HCT116 (cell line): ENCODE measurements at regions not wholly inside any gene's neighbourhood (a gene's known extent, or its start where the extent isn't known, plus 50 kb on each side); places are given as distances from the start of the nearest gene placed in this dataset.

ENCODE experiments used
- ATAC-seq: fragments of 200-7000 bp; cut with Tn5 transposase; 2 replicates; pipeline ENCODE4 v1.9.1; 2020; ENCODE audit warnings: mild to moderate bottlenecking, moderate library complexity
- BruUV-seq: library from RNA; stranded (reverse); fragments of 400-500 nt; replicated peaks from 2 replicates; lab custom pipeline; 2021; lab: Mats Ljungman, UMichigan
- CTCF ChIA-PET: fragments of 300-600 bp; sonication (Branson Sonifier 250); formaldehyde crosslinking; loops from one replicate; lab custom pipeline; 2021; ENCODE audit warnings: antibody characterized with exemption; lab: Charles Lee
- POLR2A ChIA-PET: fragments of 300-600, 350-600 bp; sonication (Branson Sonifier 250); formaldehyde crosslinking; loops from one replicate; lab custom pipeline; 2021; ENCODE audit warnings: antibody characterized with exemption; lab: Charles Lee
- RAD21 ChIA-PET, 2 experiments: fragments of 300-600 bp; sonication (Branson Sonifier 250); formaldehyde crosslinking; loops; one replicate each; lab custom pipeline; 2023; ENCODE audit warnings: low total read pairs in 2 of 2; ENCODE audit not compliant: uncharacterized antibody in 2 of 2, unreplicated experiment in 2 of 2, low non-redundant PET in 1 of 2; lab: Charles Lee
- DNase-seq: peaks from one replicate; pipeline ENCODE4 v3.0.0-alpha.2; 2010; ENCODE audit warnings: low read depth, low spot score
- H2AFZ ChIP-seq: fragments of 200-600 bp; shearing (Covaris generic), sonication (generic); 2 replicates; pipeline ENCODE4 v1.6.1; 2017; ENCODE audit warnings: low read depth, mixed run types, mixed read lengths, antibody characterized with exemption, low read length; ENCODE audit not compliant: poor library complexity, severe bottlenecking
- H3K27ac ChIP-seq: 2 replicates; pipeline ENCODE4 v1.5.1; 2012; ENCODE audit warnings: low read depth, low read length
- H3K27me3 ChIP-seq: fragments of 200-600 bp; sonication (generic); 2 replicates; pipeline ENCODE4 v1.6.1; 2016; ENCODE audit warnings: mixed run types, low read length, mixed read lengths; ENCODE audit not compliant: insufficient read depth
- H3K36me3 ChIP-seq, 2 experiments: fragments of 200-500 bp in 1 of 2; fragments of 200-600 bp in 1 of 2; sonication (Bioruptor generic) in 1 of 2; sonication (generic) in 1 of 2; 2 replicates each; pipeline versions ENCODE4 v1.5.1 to v1.6.1; 2014 to 2016; ENCODE audit warnings: low read length in 2 of 2, inconsistent platforms in 1 of 2, mixed read lengths in 1 of 2, mixed run types in 1 of 2; ENCODE audit not compliant: insufficient read depth in 2 of 2, control insufficient read depth in 1 of 2
- H3K4me1 ChIP-seq, 2 experiments: fragments of 200-600 bp in 1 of 2; sonication (generic) in 1 of 2; 2 replicates each; pipeline versions ENCODE4 v1.5.1 to v1.6.1; 2012 to 2017; ENCODE audit warnings: low read length in 2 of 2, inconsistent platforms in 1 of 2, mild to moderate bottlenecking in 1 of 2, mixed read lengths in 1 of 2, mixed run types in 1 of 2, moderate library complexity in 1 of 2; ENCODE audit not compliant: insufficient read depth in 2 of 2, control insufficient read depth in 1 of 2
- H3K4me2 ChIP-seq: fragments of 200-600 bp; sonication (generic); 2 replicates; pipeline ENCODE4 v1.6.1; 2017; ENCODE audit warnings: mixed run types, low read length, mixed read lengths
- H3K4me3 ChIP-seq, 2 experiments: fragments of 200-600 bp in 1 of 2; sonication (generic) in 1 of 2; replicated peaks in 1 of 2; 2 replicates each; pipeline ENCODE4 v1.5.1; 2011 to 2016; ENCODE audit warnings: low read length in 2 of 2, control low read depth in 1 of 2, low read depth in 1 of 2, mild to moderate bottlenecking in 1 of 2, mixed read lengths in 1 of 2, mixed run types in 1 of 2
- H3K79me2 ChIP-seq: fragments of 200-600 bp; sonication (generic); 2 replicates; pipeline ENCODE4 v1.6.1; 2017; ENCODE audit warnings: mild to moderate bottlenecking, mixed run types, low read length, moderate library complexity, mixed read lengths; ENCODE audit not compliant: insufficient read depth
- H3K9ac ChIP-seq: fragments of 200-600 bp; sonication (generic); 2 replicates; pipeline ENCODE4 v1.6.1; 2016; ENCODE audit warnings: low read length, mixed read lengths
- H3K9me2 ChIP-seq: fragments of 200-600 bp; sonication (generic), shearing (Covaris generic); 2 replicates; pipeline ENCODE4 v1.6.1; 2017; ENCODE audit warnings: mixed run types, mild to moderate bottlenecking, moderate library complexity; ENCODE audit not compliant: insufficient read depth
- H3K9me3 ChIP-seq, 2 experiments: fragments of 200-500 bp in 1 of 2; fragments of 200-600 bp in 1 of 2; sonication (Bioruptor generic) in 1 of 2; sonication (generic) in 1 of 2; 2 replicates each; pipeline ENCODE4 v1.6.1; 2014 to 2017; ENCODE audit warnings: low read length in 2 of 2, mixed read lengths in 2 of 2, inconsistent platforms in 1 of 2, low read depth in 1 of 2, mild to moderate bottlenecking in 1 of 2, mixed run types in 1 of 2, moderate library complexity in 1 of 2; ENCODE audit not compliant: control insufficient read depth in 1 of 2, insufficient read depth in 1 of 2
- H4K20me1 ChIP-seq: fragments of 200-600 bp; sonication (generic), shearing (Covaris generic); 2 replicates; pipeline ENCODE4 v1.6.1; 2017; ENCODE audit warnings: mixed run types, mild to moderate bottlenecking, moderate library complexity; ENCODE audit not compliant: insufficient read depth
- CEBPB ChIP-seq: IDR thresholded peaks from 2 replicates; pipeline ENCODE4 v1.6.1; 2012; ENCODE audit warnings: low read depth
- EZH2phosphoT487 ChIP-seq: fragments of 200-600 bp; IDR thresholded peaks from 2 replicates; pipeline ENCODE4 v1.6.1; 2018; ENCODE audit warnings: antibody characterized with exemption, borderline replicate concordance
- FOSL1 ChIP-seq: IDR thresholded peaks from 2 replicates; pipeline ENCODE4 v1.6.1; 2012; ENCODE audit warnings: low read depth
- POLR2AphosphoS5 ChIP-seq: IDR thresholded peaks from 2 replicates; pipeline ENCODE4 v1.6.1; 2011; ENCODE audit warnings: mild to moderate bottlenecking, low read depth, low read length, moderate library complexity
- SIN3A ChIP-seq: IDR thresholded peaks from 2 replicates; pipeline ENCODE4 v1.6.1; 2012; ENCODE audit warnings: low read depth
- SP1 ChIP-seq: IDR thresholded peaks from 2 replicates; pipeline ENCODE4 v1.6.1; 2012; ENCODE audit warnings: low read depth
- TCF7L2 ChIP-seq: IDR thresholded peaks from 2 replicates; pipeline ENCODE4 v1.7.0; 2011; ENCODE audit warnings: borderline replicate concordance, inconsistent platforms; ENCODE audit not compliant: insufficient read depth, insufficient read length; ENCODE audit errors: extremely low read depth
- YY1 ChIP-seq: IDR thresholded peaks from 2 replicates; pipeline ENCODE4 v1.6.1; 2011; ENCODE audit warnings: low read length, low read depth, moderate library complexity, mild to moderate bottlenecking; ENCODE audit not compliant: insufficient replicate concordance; ENCODE audit errors: extremely low read depth
- ZFX ChIP-seq: fragments of 450-650 bp; IDR thresholded peaks from 2 replicates; pipeline ENCODE4 v1.6.1; 2017
- intact Hi-C: fragments of 100-400 bp; cut with micrococcal nuclease; formaldehyde crosslinking; loops from 2 replicates; pipeline ENCODE4 v1.10.0; 2022
- TF ChIP-seq, protein P1 (sequence below): IDR thresholded peaks from 2 replicates; pipeline ENCODE4 v1.6.1; 2012; ENCODE audit warnings: low read depth
- TF ChIP-seq, protein P2 (sequence below): IDR thresholded peaks from 2 replicates; pipeline ENCODE4 v1.6.1; 2012
- TF ChIP-seq, protein P3 (sequence below): IDR thresholded peaks from 2 replicates; pipeline ENCODE4 v1.6.1; 2011; ENCODE audit warnings: mild to moderate bottlenecking, low read length, moderate library complexity; ENCODE audit not compliant: insufficient replicate concordance; ENCODE audit errors: extremely low read depth

DNA sequence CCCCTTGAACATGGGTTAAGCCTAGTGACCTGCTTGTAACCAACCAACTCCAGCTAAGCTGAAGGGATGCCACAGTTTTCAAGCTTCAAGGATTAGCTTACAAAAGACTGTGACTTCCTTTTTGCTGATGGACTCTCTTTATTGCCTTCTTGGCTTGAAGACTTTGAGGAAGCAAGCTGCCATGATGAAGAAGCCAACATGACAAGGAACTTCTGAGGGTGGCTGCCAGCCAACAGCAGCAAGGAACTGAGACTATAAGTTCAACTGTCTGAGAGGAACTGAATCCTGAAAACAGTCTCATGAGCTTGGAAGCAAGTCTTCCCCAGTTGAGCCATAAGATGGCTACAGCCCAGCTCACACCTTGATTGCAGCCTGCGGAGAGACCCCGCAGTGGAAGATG, 116.1 kb upstream of the TAF11L2 start:
- Histone ChIP-seq H3K9me3 (no peaks in the 10 kb centered on the region), H3K4me2 (no peak overlapping the region), H3K27me3 (no peaks in the 10 kb centered on the region), H3K79me2 (no peaks in the 10 kb centered on the region), H3K36me3 (no peaks in the 10 kb centered on the region), H4K20me1 (no peaks in the 10 kb centered on the region), H3K4me3 (no peak overlapping the region), H3K27ac (no peak overlapping the region), H2AFZ (no peak overlapping the region), H3K4me1 (no peaks in the 10 kb centered on the region), H3K9me2 (no peaks in the 10 kb centered on the region), H3K9ac (no peak overlapping the region)
- ATAC-seq, result no peak
- POLR2A ChIA-PET, result no interaction called here
- CTCF ChIA-PET, result no interaction called here
- DNase-seq, result no peak
- intact Hi-C loops, result no loop called here
- RAD21 ChIA-PET, result no interaction called here
- TF ChIP-seq SP1, result no peak
- no peak for TF ChIP-seq TCF7L2
- TF ChIP-seq FOSL1, result no peak
- TF ChIP-seq, protein P1, sequence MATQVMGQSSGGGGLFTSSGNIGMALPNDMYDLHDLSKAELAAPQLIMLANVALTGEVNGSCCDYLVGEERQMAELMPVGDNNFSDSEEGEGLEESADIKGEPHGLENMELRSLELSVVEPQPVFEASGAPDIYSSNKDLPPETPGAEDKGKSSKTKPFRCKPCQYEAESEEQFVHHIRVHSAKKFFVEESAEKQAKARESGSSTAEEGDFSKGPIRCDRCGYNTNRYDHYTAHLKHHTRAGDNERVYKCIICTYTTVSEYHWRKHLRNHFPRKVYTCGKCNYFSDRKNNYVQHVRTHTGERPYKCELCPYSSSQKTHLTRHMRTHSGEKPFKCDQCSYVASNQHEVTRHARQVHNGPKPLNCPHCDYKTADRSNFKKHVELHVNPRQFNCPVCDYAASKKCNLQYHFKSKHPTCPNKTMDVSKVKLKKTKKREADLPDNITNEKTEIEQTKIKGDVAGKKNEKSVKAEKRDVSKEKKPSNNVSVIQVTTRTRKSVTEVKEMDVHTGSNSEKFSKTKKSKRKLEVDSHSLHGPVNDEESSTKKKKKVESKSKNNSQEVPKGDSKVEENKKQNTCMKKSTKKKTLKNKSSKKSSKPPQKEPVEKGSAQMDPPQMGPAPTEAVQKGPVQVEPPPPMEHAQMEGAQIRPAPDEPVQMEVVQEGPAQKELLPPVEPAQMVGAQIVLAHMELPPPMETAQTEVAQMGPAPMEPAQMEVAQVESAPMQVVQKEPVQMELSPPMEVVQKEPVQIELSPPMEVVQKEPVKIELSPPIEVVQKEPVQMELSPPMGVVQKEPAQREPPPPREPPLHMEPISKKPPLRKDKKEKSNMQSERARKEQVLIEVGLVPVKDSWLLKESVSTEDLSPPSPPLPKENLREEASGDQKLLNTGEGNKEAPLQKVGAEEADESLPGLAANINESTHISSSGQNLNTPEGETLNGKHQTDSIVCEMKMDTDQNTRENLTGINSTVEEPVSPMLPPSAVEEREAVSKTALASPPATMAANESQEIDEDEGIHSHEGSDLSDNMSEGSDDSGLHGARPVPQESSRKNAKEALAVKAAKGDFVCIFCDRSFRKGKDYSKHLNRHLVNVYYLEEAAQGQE, result no peak
- no peak for TF ChIP-seq YY1
- TF ChIP-seq, protein P2, sequence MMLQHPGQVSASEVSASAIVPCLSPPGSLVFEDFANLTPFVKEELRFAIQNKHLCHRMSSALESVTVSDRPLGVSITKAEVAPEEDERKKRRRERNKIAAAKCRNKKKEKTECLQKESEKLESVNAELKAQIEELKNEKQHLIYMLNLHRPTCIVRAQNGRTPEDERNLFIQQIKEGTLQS, result no peak
- TF ChIP-seq ZFX, result no peak
- TF ChIP-seq EZH2phosphoT487, result no peak
- no peak for TF ChIP-seq CEBPB
- no peak for TF ChIP-seq POLR2AphosphoS5
- no peak for TF ChIP-seq SIN3A
- TF ChIP-seq, protein P3, sequence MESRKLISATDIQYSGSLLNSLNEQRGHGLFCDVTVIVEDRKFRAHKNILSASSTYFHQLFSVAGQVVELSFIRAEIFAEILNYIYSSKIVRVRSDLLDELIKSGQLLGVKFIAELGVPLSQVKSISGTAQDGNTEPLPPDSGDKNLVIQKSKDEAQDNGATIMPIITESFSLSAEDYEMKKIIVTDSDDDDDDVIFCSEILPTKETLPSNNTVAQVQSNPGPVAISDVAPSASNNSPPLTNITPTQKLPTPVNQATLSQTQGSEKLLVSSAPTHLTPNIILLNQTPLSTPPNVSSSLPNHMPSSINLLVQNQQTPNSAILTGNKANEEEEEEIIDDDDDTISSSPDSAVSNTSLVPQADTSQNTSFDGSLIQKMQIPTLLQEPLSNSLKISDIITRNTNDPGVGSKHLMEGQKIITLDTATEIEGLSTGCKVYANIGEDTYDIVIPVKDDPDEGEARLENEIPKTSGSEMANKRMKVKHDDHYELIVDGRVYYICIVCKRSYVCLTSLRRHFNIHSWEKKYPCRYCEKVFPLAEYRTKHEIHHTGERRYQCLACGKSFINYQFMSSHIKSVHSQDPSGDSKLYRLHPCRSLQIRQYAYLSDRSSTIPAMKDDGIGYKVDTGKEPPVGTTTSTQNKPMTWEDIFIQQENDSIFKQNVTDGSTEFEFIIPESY, result no peak
- no TSS peak for BruUV-seq
